Stimulated activated CD8-positive, alpha-beta memory T cell treated with anti-CD3 and anti-CD28 coated beads, Interleukin-15, amount 100 ng/mL, for 1 hour (primary cell): ENCODE measurements at regions not wholly inside any gene's neighbourhood (a gene's known extent, or its start where the extent isn't known, plus 50 kb on each side); places are given as distances from the start of the nearest gene placed in this dataset.

Experiments used
- DNase-seq: peaks from one replicate; pipeline ENCODE4 v3.0.0-alpha.2; 2020; ENCODE audit warnings: low read depth

- DNase-seq = no peak
Observed at GRCh38 chr11:95585069-95585751, 204.4 kb downstream of the FAM76B start.

GRCh38 chr11:95584589-95584988 lies 205.0 kb downstream of the FAM76B start:
- DNase-seq = no peak

GRCh38 chr11:95584180-95584579 lies 205.4 kb downstream of the FAM76B start:
- no peak for DNase-seq

- no peak for DNase-seq
Observed at GRCh38 chr11:95577716-95578460, 211.7 kb downstream of the FAM76B start.

- no peak for DNase-seq
Observed at GRCh38 chr11:95576146-95576845, 213.3 kb downstream of the FAM76B start.

DNA sequence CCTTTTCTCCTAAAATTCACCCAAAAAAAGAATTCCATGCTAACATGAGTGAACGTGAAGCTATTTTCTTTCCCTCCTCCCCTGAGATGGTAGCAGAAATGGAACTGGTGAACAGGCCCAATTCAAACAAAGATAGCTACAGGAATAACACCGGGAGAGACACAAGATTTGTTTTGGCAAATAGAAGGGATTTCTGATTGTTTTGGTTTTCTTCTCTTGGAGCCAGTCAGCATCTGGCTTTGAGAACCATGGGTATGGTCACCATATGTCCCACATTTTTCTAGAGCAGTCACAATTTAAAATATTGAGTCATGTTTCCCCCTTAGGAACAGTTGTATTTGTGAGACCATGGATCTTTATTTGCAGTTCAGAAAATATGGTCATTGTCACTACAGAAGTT lies 214.1 kb downstream of the FAM76B start:
- no peak for DNase-seq

- no peak for DNase-seq
Observed at GRCh38 chr11:95571718-95572260, 217.8 kb downstream of the FAM76B start.

- no peak for DNase-seq
Observed at GRCh38 chr11:95570845-95571244, 218.7 kb downstream of the FAM76B start.

DNA sequence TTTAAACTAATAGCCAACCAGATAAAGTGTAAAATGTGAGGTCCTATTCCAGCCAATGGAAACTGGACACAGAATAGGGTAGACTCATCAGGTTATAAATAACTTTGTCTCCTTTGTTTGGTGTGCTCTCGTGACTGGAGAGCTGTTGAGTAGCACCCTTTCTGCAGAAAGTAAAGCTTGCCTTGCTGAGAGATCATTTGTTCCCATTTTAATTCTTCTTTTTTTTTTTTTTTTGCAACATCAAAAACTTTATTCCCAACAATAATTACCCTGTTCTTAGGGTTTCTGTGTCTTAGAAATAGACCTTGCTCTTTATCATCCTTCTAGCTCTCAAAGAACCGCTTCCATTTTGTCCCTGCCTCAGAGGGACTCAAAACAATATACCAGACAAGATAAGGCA lies 220.4 kb downstream of the FAM76B start:
- DNase-seq = no peak

- DNase-seq = no peak
Observed at GRCh38 chr11:95568281-95568680, 221.3 kb downstream of the FAM76B start.

DNA sequence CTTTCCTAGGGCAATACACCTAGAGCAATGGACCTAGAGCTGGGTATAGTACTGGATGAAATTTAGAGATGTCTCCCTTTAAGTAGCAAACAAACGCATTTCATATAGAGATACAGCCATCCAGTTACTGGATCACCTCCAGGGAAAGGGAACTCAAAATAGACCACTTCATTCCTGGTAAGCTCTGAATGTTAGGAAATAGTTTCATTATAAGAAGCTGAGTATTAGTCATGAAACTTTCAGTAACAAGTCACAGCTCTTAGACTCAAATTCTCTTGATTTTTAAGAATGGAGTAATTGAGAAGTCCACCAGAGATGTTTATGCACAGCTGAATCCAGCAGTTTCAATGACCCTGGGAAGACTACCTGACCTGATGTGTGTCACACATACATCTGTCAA lies 221.9 kb downstream of the FAM76B start:
- DNase-seq = no peak

- no peak for DNase-seq
Observed at GRCh38 chr11:95566211-95566610, 223.4 kb downstream of the FAM76B start.

DNA sequence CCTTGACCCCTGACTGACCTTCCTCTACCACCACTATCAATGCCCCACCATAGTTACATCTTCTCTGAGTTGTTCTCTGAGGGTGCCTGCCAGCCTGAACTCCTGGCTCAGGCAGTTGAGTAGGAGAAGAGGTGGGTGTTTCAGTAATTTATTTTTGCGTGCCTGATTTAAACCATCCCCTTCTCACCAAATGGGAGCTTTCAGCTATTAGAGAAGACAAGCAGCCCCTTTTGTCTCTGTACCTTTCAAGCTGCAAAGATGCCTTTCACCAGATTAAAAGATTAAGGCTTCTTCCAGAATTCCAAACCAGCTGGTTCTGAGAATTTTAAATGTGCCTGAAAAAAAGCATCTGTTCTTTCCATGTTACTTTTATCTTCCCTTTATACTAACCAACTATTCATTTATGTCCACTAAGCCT lies 223.8 kb downstream of the FAM76B start:
- no peak for DNase-seq

DNA sequence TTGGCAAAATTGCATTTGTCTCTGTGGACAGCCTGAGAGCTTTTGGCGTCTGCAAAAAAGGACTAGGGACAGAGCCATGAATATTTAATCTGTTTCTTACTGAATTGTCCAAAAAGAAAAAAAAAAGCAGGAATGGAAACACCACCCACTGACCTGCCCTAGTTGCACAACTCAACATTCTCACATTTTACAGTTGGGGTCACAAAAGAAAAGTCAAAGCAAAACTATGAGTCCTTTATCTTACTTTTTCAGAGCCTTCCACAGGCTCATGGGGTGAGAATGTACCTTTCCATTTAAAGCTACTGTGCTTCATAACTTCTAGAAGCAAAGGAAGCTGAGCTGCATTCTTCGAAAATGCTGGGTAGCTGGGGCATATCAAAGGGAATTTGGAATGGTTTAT lies 225.7 kb downstream of the FAM76B start:
- no peak for DNase-seq

DNA sequence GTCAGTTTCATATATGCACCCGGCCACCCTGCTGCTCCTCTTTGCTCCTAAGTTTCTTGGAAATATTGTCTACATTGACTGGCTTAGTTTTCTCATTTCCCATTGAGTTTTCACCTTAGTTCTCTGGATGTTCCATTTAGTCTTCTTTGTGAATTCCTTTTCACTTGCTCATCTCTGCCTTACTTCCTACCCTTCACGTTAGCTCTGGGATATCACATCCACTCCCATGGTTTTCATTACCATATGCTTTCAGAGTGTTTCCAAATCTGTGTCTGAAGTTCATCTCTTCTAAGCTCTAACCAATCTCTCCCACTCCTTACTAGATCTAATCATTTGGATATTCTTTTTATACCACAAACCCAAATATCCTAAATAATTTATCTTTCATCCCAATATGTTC lies 226.4 kb downstream of the FAM76B start:
- DNase-seq = no peak

DNA sequence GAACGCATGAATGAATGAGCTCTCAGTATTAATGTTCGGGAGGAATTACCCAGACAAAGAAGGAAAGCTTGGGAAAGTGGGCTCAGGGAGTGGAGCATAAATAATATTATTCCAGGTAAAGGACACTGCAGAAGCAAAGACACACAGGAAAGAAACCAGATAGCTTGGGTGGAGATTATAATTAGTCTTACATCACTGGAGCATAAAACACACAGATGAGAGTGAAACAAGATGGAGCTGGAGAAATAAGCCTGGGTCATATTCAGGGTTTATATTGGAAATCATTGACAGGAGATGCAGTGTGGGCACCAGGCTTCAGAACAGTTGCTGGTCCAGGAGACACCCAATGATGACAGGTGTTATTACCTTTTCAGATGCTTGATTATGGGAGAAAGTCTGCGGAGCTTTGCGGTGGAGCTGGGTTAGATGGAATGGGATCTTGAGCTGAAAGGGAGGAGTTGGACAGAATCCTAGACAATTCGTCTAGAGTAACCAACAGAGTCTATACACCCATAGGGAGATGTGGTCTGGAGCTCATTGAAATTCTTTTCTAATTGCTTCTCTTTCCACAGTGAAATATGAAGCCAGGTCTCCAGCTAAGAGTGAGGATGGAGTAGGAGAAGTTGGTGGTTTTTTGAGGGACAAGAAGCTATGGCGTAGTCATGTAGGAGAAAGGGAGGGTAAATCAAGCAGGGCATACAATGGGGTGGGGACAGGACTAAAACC lies 227.2 kb downstream of the FAM76B start:
- no peak for DNase-seq

- no peak for DNase-seq
Observed at GRCh38 chr11:95559899-95560298, 229.7 kb downstream of the FAM76B start.

- DNase-seq = no peak
Observed at GRCh38 chr11:95557376-95557775, 232.2 kb downstream of the FAM76B start.

DNA sequence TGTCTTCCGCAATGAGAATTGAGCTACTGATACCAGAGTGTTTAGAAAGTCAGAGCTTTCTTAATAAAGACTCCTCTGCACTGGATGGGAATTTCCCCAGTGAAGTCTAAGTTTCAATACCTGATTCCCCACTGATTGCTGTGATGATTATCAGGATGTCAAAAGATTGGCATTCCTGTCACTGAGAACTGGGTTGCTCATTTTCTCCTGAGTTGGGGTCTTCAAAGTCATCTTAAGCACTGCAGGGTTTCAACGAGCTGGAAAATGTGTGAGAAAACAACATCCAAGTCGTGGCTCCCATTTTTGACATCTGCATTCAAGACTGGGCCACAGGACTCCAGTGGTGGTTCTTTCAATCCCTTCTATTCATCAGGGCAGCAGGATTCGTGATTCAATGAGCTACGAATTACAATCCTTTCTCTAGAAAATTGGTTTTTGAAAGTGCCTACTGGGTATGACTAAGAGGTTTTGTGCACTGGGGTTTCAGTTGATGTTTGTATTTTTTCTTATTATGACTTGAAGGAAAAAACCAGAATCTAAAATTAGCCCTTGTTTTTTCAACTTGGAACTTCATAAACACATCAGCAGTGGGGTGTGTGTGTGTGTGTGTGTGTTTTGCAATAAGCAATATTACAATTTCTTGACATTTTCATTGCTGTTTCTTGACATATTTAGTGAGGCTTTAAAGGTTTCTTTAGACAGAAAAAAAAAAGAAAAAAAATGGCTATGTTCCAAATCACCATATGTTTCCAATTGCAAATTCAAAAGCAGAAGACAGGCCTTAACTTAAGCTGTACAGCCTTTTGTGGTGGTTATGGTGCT lies 233.0 kb downstream of the FAM76B start:
- DNase-seq = no peak

GRCh38 chr11:95556011-95556341 lies 233.6 kb downstream of the FAM76B start:
- DNase-seq = no peak

- DNase-seq = no peak
Observed at GRCh38 chr11:95554911-95555310, 234.7 kb downstream of the FAM76B start.
